ENCODE measurements at regions not wholly inside any gene's neighbourhood (a gene's known extent, or its start where the extent isn't known, plus 50 kb on each side); places are given as distances from the start of the nearest gene placed in this dataset.

- H3K9ac ChIP-seq (ENCODE audit: low read length), result no peak overlapping the region
- no peak for DNase-seq
- TF ChIP-seq EZH2 (optimal IDR thresholded peaks at IDR 0.05; ENCODE audit: low read depth, low read length) (no peak), EZH2phosphoT487 (IDR thresholded peaks at IDR 0.05; ENCODE audit: low read length) (no peak)
- TF ChIP-seq, protein P1, sequence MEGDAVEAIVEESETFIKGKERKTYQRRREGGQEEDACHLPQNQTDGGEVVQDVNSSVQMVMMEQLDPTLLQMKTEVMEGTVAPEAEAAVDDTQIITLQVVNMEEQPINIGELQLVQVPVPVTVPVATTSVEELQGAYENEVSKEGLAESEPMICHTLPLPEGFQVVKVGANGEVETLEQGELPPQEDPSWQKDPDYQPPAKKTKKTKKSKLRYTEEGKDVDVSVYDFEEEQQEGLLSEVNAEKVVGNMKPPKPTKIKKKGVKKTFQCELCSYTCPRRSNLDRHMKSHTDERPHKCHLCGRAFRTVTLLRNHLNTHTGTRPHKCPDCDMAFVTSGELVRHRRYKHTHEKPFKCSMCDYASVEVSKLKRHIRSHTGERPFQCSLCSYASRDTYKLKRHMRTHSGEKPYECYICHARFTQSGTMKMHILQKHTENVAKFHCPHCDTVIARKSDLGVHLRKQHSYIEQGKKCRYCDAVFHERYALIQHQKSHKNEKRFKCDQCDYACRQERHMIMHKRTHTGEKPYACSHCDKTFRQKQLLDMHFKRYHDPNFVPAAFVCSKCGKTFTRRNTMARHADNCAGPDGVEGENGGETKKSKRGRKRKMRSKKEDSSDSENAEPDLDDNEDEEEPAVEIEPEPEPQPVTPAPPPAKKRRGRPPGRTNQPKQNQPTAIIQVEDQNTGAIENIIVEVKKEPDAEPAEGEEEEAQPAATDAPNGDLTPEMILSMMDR (IDR thresholded peaks at IDR 0.05; ENCODE audit: low read length), result no peak
- H3K9me2 ChIP-seq (replicated peaks; ENCODE audit: insufficient read depth, low read length), result no peaks in the 10 kb centered on the region
- no peaks in the 10 kb centered on the region for H3F3A ChIP-seq (ENCODE audit: insufficient read depth, low read length)
- H4K20me1 ChIP-seq (ENCODE audit: insufficient read depth, low read length), result no peaks in the 10 kb centered on the region
- H3K9me3 ChIP-seq (replicated peaks; ENCODE audit: insufficient read depth, low read length), result no peaks in the 10 kb centered on the region
- no peaks in the 10 kb centered on the region for H3K36me3 ChIP-seq (replicated peaks; ENCODE audit: insufficient read depth, low read length)
- no peaks in the 10 kb centered on the region for H3K27me3 ChIP-seq (replicated peaks; ENCODE audit: insufficient read depth, low read length)
- H3K4me1 ChIP-seq (ENCODE audit: low read length), result no peaks in the 10 kb centered on the region
- H2AFZ ChIP-seq (ENCODE audit: low read length), result no peak overlapping the region
- no peak overlapping the region for H3K4me2 ChIP-seq (ENCODE audit: low read depth, low read length)
- H3K79me2 ChIP-seq (ENCODE audit: low read length), result no peaks in the 10 kb centered on the region
- H3K4me3 ChIP-seq (ENCODE audit: low read length), result no peak overlapping the region
- no peak overlapping the region for H3K27ac ChIP-seq (ENCODE audit: low read length)
Observed at GRCh38 chr18:51692612-51693011, 495.1 kb upstream of the MEX3C start.

- H3K27ac ChIP-seq (ENCODE audit: low read length), result no peak overlapping the region
- H3F3A ChIP-seq (ENCODE audit: insufficient read depth, low read length), result no peaks in the 10 kb centered on the region
- H3K36me3 ChIP-seq (replicated peaks; ENCODE audit: insufficient read depth, low read length), result no peaks in the 10 kb centered on the region
- H3K9ac ChIP-seq (ENCODE audit: low read length), result no peak overlapping the region
- H3K4me1 ChIP-seq (ENCODE audit: low read length), result peaks cover 13% of the 10 kb centered on the region
- no peak overlapping the region for H2AFZ ChIP-seq (ENCODE audit: low read length)
- no peak overlapping the region for H3K4me2 ChIP-seq (ENCODE audit: low read depth, low read length)
- H3K9me3 ChIP-seq (replicated peaks; ENCODE audit: insufficient read depth, low read length), result no peaks in the 10 kb centered on the region; the same call in 1 of the 2 replicates
- TF ChIP-seq, protein P1 (IDR thresholded peaks at IDR 0.05; ENCODE audit: low read length), result no peak
- TF ChIP-seq EZH2 (optimal IDR thresholded peaks at IDR 0.05; ENCODE audit: low read depth, low read length) (no peak), EZH2phosphoT487 (IDR thresholded peaks at IDR 0.05; ENCODE audit: low read length) (no peak)
- no peaks in the 10 kb centered on the region for H3K9me2 ChIP-seq (replicated peaks; ENCODE audit: insufficient read depth, low read length)
- no peaks in the 10 kb centered on the region for H3K27me3 ChIP-seq (replicated peaks; ENCODE audit: insufficient read depth, low read length)
- no peaks in the 10 kb centered on the region for H3K79me2 ChIP-seq (ENCODE audit: low read length)
- H3K4me3 ChIP-seq (ENCODE audit: low read length), result no peak overlapping the region
- no peaks in the 10 kb centered on the region for H4K20me1 ChIP-seq (ENCODE audit: insufficient read depth, low read length)
- no peak for DNase-seq
Observed at GRCh38 chr18:51711298-51711889, 513.9 kb upstream of the MEX3C start.

GRCh38 chr18:51712821-51713220 is 515.3 kb upstream of the MEX3C start:
- no peaks in the 10 kb centered on the region for H3K79me2 ChIP-seq (ENCODE audit: low read length)
- no peaks in the 10 kb centered on the region for H4K20me1 ChIP-seq (ENCODE audit: insufficient read depth, low read length)
- no peak overlapping the region for H3K4me3 ChIP-seq (ENCODE audit: low read length)
- H3F3A ChIP-seq (ENCODE audit: insufficient read depth, low read length), result no peaks in the 10 kb centered on the region
- no peak overlapping the region for H3K27ac ChIP-seq (ENCODE audit: low read length)
- TF ChIP-seq, protein P1 (IDR thresholded peaks at IDR 0.05; ENCODE audit: low read length), result no peak
- no peaks in the 10 kb centered on the region; the same call in 1 of the 2 replicates for H3K9me3 ChIP-seq (replicated peaks; ENCODE audit: insufficient read depth, low read length)
- peaks cover 13% of the 10 kb centered on the region for H3K4me1 ChIP-seq (ENCODE audit: low read length)
- H3K27me3 ChIP-seq (replicated peaks; ENCODE audit: insufficient read depth, low read length), result no peaks in the 10 kb centered on the region
- no peak overlapping the region for H2AFZ ChIP-seq (ENCODE audit: low read length)
- H3K4me2 ChIP-seq (ENCODE audit: low read depth, low read length), result no peak overlapping the region
- H3K9ac ChIP-seq (ENCODE audit: low read length), result no peak overlapping the region
- DNase-seq, result no peak
- H3K36me3 ChIP-seq (replicated peaks; ENCODE audit: insufficient read depth, low read length), result no peaks in the 10 kb centered on the region
- H3K9me2 ChIP-seq (replicated peaks; ENCODE audit: insufficient read depth, low read length), result no peaks in the 10 kb centered on the region
